ENCODE measurements at regions not wholly inside any gene's neighbourhood (a gene's known extent, or its start where the extent isn't known, plus 50 kb on each side); places are given as distances from the start of the nearest gene placed in this dataset.

GRCh38 chr13:21757763-21758162 is 86.9 kb downstream of the FGF9 start:
- Mint-ChIP-seq H3K4me3 (no peak overlapping the region), H3K36me3 (no peaks in the 10 kb centered on the region), H3K9me3 (no peaks in the 10 kb centered on the region), H3K27me3 (no peaks in the 10 kb centered on the region), H3K4me1 (ENCODE audit: low read depth) (no peaks in the 10 kb centered on the region), H3K27ac (no peak overlapping the region)
- ChIA-PET CTCF (no interaction called here), POLR2A (no interaction called here)
- no peak for DNase-seq
- intact Hi-C loops (cut with micrococcal nuclease), result no loop called here

DNA sequence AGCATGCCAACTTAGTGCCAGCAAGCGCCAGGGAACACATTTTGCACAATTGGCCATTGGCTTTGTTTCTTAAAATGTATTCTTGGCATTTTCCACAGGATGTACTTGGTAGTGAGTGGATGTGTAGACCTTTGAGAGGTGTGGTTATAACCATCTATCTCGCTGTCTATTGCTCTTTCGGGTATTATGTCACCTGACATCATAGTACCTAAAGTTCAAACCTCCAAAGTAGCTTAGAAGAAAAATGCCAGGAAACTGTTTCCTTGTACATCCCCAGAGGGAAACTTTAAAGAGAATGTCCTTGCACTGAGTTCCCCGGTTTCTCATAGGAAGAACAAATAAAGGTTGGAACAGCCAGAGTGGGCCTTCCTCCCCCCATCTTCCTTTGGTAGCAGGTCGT is 87.6 kb downstream of the FGF9 start:
- no peaks in the 10 kb centered on the region for H3K27me3 Mint-ChIP-seq
- ChIA-PET POLR2A (no interaction called here), CTCF (no interaction called here)
- no peak for DNase-seq
- H3K4me1 Mint-ChIP-seq (ENCODE audit: low read depth), result no peaks in the 10 kb centered on the region
- H3K27ac Mint-ChIP-seq, result no peak overlapping the region
- intact Hi-C loops (cut with micrococcal nuclease), result no loop called here
- no peaks in the 10 kb centered on the region for H3K9me3 Mint-ChIP-seq
- H3K36me3 Mint-ChIP-seq, result no peaks in the 10 kb centered on the region
- H3K4me3 Mint-ChIP-seq, result no peak overlapping the region

- CTCF ChIA-PET, result no interaction called here
- Mint-ChIP-seq H3K4me3 (no peak overlapping the region), H3K4me1 (ENCODE audit: low read depth) (no peaks in the 10 kb centered on the region), H3K27me3 (no peaks in the 10 kb centered on the region), H3K36me3 (no peaks in the 10 kb centered on the region), H3K27ac (no peak overlapping the region), H3K9me3 (no peaks in the 10 kb centered on the region)
- intact Hi-C loops (cut with micrococcal nuclease), result no loop called here
- POLR2A ChIA-PET, result no interaction called here
- no peak for DNase-seq
Observed at GRCh38 chr13:21759463-21759862, 88.6 kb downstream of the FGF9 start.

DNA sequence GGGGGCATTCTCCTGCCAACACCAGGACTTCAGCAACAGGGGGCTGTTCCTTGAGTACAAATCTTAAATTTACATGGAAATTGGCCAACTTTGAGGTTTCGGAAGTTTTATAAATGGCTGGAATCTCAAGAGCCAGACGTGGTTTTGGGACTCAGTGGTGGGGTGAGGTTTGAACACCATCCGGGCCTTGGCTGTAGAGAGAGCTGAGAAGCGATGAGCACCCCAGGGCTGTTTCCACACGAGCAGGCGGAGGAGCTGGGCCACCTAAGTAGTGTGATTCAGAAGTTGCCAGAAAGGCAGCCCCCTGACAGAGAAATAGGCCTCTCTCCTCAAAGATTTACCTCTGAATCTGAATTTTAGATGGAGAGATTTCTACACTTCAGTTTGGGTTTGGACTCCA is 89.0 kb downstream of the FGF9 start:
- Mint-ChIP-seq H3K9me3 (no peaks in the 10 kb centered on the region), H3K36me3 (no peaks in the 10 kb centered on the region), H3K27ac (no peak overlapping the region), H3K4me1 (ENCODE audit: low read depth) (no peaks in the 10 kb centered on the region), H3K4me3 (no peak overlapping the region), H3K27me3 (no peaks in the 10 kb centered on the region)
- no peak for DNase-seq
- ChIA-PET CTCF (no interaction called here), POLR2A (no interaction called here)
- intact Hi-C loops (cut with micrococcal nuclease), result no loop called here

GRCh38 chr13:21761770-21762169 is 90.9 kb downstream of the FGF9 start:
- no peaks in the 10 kb centered on the region for H3K27me3 Mint-ChIP-seq

DNA sequence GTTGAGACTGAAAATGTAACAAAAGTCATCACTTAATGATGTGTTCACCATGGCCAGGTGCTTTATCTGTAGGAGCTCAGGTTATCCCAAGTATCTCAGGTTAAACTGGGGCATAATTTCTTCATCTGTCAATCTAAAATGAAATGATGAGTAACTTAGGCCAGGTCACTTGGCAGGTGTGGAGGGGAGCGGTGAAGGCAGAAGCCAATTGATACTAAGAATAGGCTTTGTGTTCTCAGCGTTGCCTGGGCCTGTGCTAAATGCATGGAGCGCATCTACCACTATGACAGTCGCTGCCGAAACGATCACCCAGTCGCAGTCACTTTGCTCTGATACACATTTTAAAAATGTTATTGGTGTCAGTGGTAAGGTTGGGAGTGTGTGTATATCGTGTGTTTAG is 91.6 kb downstream of the FGF9 start:
- intact Hi-C loops (cut with micrococcal nuclease), result no loop called here
- no peaks in the 10 kb centered on the region for H3K36me3 Mint-ChIP-seq
- H3K9me3 Mint-ChIP-seq, result no peaks in the 10 kb centered on the region
- no peak overlapping the region for H3K27ac Mint-ChIP-seq
- CTCF ChIA-PET, result no interaction called here
- no peaks in the 10 kb centered on the region for H3K4me1 Mint-ChIP-seq (ENCODE audit: low read depth)
- no peak overlapping the region for H3K4me3 Mint-ChIP-seq
- no peaks in the 10 kb centered on the region for H3K27me3 Mint-ChIP-seq
- POLR2A ChIA-PET, result no interaction called here
- DNase-seq, result no peak

More at GRCh38 chr13:21761770-21762169, 90.9 kb downstream of the FGF9 start:
- Mint-ChIP-seq H3K9me3 (no peaks in the 10 kb centered on the region), H3K4me3 (no peak overlapping the region), H3K4me1 (ENCODE audit: low read depth) (no peaks in the 10 kb centered on the region), H3K27ac (no peak overlapping the region), H3K36me3 (no peaks in the 10 kb centered on the region)
- ChIA-PET CTCF (no interaction called here), POLR2A (no interaction called here)
- no peak for DNase-seq
- intact Hi-C loops (cut with micrococcal nuclease), result no loop called here

- CTCF ChIA-PET, result interaction anchor here (1.0 kb wide), 1 partner anchor 129 kb away, joined by 3 read pairs; no protein-coding TSS in a partner anchor
- POLR2A ChIA-PET, result no interaction called here
- no peaks in the 10 kb centered on the region for H3K4me1 Mint-ChIP-seq (ENCODE audit: low read depth)
- intact Hi-C loops (cut with micrococcal nuclease), result no loop called here
- H3K9me3 Mint-ChIP-seq, result peaks cover 9% of the 10 kb centered on the region
- H3K27ac Mint-ChIP-seq, result no peak overlapping the region
- H3K27me3 Mint-ChIP-seq, result peaks cover 16% of the 10 kb centered on the region
- no peak for DNase-seq
- no peak overlapping the region for H3K4me3 Mint-ChIP-seq
- no peaks in the 10 kb centered on the region for H3K36me3 Mint-ChIP-seq
Observed at GRCh38 chr13:21767032-21767431, 96.2 kb downstream of the FGF9 start.

- POLR2A ChIA-PET, result no interaction called here
- H3K4me1 Mint-ChIP-seq (ENCODE audit: low read depth), result no peaks in the 10 kb centered on the region
- H3K27me3 Mint-ChIP-seq, result peaks cover 21% of the 10 kb centered on the region
- intact Hi-C loops (cut with micrococcal nuclease), result no loop called here
- peaks cover 9% of the 10 kb centered on the region for H3K9me3 Mint-ChIP-seq
- H3K36me3 Mint-ChIP-seq, result peaks cover 2% of the 10 kb centered on the region
- H3K27ac Mint-ChIP-seq, result no peak overlapping the region
- CTCF ChIA-PET, result no interaction called here
- DNase-seq, result no peak
- H3K4me3 Mint-ChIP-seq, result no peak overlapping the region
Observed at GRCh38 chr13:21771075-21771474, 100.2 kb downstream of the FGF9 start.

DNA sequence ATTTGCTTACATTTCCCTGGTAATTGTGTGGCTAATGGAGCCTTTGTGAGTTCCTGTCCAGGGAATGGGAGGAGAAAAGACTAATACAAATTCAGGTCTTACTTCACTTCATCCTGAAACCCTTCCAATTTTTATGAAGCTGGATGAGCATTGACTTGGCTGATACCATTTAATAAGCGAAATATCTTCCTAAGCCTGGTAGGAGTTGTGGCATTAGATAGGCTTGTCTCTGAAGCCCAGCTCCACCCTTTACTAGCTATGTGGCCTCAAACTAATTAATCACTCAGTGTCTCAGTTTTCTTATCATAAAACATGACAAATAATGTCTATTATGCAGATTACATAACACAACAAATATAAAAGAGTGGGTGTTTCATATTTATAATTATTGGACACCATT is 106.3 kb downstream of the FGF9 start:
- peaks cover 4% of the 10 kb centered on the region for H3K27me3 Mint-ChIP-seq
- H3K9me3 Mint-ChIP-seq, result no peaks in the 10 kb centered on the region
- ChIA-PET POLR2A (no interaction called here), CTCF (no interaction called here)
- H3K4me3 Mint-ChIP-seq, result no peak overlapping the region
- intact Hi-C loops (cut with micrococcal nuclease), result no loop called here
- no peaks in the 10 kb centered on the region for H3K4me1 Mint-ChIP-seq (ENCODE audit: low read depth)
- no peak overlapping the region for H3K27ac Mint-ChIP-seq
- peaks cover 2% of the 10 kb centered on the region for H3K36me3 Mint-ChIP-seq
- DNase-seq, result no peak

DNA sequence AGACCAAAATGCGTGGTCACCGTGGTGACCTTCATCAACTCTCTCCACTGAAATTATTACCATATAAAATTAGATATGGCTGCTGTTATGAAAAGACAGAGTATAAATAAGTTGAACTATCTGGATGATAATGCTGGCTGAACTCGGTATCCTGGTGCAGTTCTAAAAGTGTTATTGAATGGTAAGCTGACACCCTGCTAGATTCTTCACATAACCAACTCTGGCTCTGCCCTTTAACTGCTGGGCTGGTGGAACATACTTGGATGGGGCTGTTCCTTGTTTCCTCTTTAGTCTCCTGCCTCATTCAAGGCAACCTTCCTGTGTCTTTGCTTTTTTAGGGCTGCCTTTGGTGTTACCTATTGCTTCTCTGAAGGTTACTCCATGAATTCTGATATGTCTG is 106.9 kb downstream of the FGF9 start:
- H3K4me1 Mint-ChIP-seq (ENCODE audit: low read depth), result no peaks in the 10 kb centered on the region
- DNase-seq, result no peak
- POLR2A ChIA-PET, result no interaction called here
- peaks cover 2% of the 10 kb centered on the region for H3K36me3 Mint-ChIP-seq
- H3K4me3 Mint-ChIP-seq, result no peak overlapping the region
- H3K9me3 Mint-ChIP-seq, result no peaks in the 10 kb centered on the region
- CTCF ChIA-PET, result no interaction called here
- no peak overlapping the region for H3K27ac Mint-ChIP-seq
- peaks cover 4% of the 10 kb centered on the region for H3K27me3 Mint-ChIP-seq
- intact Hi-C loops (cut with micrococcal nuclease), result no loop called here

- DNase-seq, result no peak
- Mint-ChIP-seq H3K27me3 (no peaks in the 10 kb centered on the region), H3K27ac (no peak overlapping the region), H3K4me3 (no peak overlapping the region), H3K4me1 (ENCODE audit: low read depth) (no peaks in the 10 kb centered on the region), H3K9me3 (no peaks in the 10 kb centered on the region), H3K36me3 (no peaks in the 10 kb centered on the region)
- ChIA-PET POLR2A (no interaction called here), CTCF (no interaction called here)
- intact Hi-C loops (cut with micrococcal nuclease), result no loop called here
Observed at GRCh38 chr13:21782736-21783135, 111.9 kb downstream of the FGF9 start.

DNA sequence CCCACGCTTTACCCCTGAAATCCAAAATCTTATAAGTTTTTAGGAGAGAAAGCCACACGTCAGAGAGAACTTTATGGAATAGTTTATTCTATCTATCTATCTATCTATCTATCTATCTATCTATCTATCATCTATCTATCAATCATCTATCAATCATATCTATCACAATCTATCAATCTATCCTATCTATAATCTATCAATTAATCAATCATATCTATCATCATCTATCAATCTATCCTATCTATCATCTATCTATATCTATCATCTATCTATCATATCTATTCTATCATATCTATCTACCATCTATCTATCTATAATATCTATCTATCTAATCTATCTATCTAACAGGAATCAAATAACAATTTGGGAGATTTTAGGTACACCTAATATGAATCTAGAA is 115.1 kb downstream of the FGF9 start:
- no peaks in the 10 kb centered on the region for H3K9me3 Mint-ChIP-seq
- H3K4me1 Mint-ChIP-seq (ENCODE audit: low read depth), result no peaks in the 10 kb centered on the region
- ChIA-PET POLR2A (no interaction called here), CTCF (interaction anchor here (1.7 kb wide), 1 partner anchor 148 kb away, joined by 5 read pairs; no protein-coding TSS in a partner anchor)
- no peaks in the 10 kb centered on the region for H3K36me3 Mint-ChIP-seq
- intact Hi-C loops (cut with micrococcal nuclease), result no loop called here
- no peaks in the 10 kb centered on the region for H3K27me3 Mint-ChIP-seq
- no peak for DNase-seq
- no peak overlapping the region for H3K27ac Mint-ChIP-seq
- H3K4me3 Mint-ChIP-seq, result no peak overlapping the region

DNA sequence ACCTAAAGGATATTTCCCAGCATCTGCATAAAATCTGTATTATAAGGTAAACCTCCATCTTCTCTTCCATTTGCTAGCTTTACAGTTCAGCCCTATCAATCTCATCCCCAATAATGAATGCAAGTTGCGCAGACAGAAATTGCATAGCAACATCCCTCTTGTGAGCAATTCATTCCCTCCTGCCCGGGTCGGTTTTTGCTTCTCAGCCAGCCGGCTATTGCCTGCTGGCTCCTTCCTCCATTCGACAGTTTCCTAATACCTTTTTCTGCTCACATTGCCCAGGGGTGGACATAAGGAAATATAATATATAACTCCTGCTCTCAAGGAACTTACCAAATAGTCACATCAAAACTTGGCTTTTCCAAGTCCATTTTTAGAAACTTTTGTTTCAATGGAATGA is 125.2 kb downstream of the FGF9 start:
- no peaks in the 10 kb centered on the region for H3K36me3 Mint-ChIP-seq
- CTCF ChIA-PET, result no interaction called here
- no peaks in the 10 kb centered on the region for H3K4me1 Mint-ChIP-seq (ENCODE audit: low read depth)

More for the DNA sequence above, 125.2 kb downstream of the FGF9 start:
- intact Hi-C loops (cut with micrococcal nuclease), result no loop called here
- Mint-ChIP-seq H3K4me3 (no peak overlapping the region), H3K27ac (no peak overlapping the region), H3K27me3 (no peaks in the 10 kb centered on the region), H3K9me3 (no peaks in the 10 kb centered on the region)
- DNase-seq, result no peak
- POLR2A ChIA-PET, result no interaction called here

Measured in activated CD4-positive, alpha-beta memory T cell treated with anti-CD3 and anti-CD28 coated beads for 36 hours (primary cell).